GM12878 (cell line): ENCODE measurements at regions not wholly inside any gene's neighbourhood (a gene's known extent, or its start where the extent isn't known, plus 50 kb on each side); places are given as distances from the start of the nearest gene placed in this dataset.

Experiments used
- CBX3 ChIP-seq: fragments of 200-600 bp; sonication (generic); IDR thresholded peaks from 2 replicates; pipeline ENCODE4 v1.6.1; 2016; ENCODE audit warnings: low read depth, borderline replicate concordance
- CTCF ChIP-seq, 3 experiments: IDR thresholded peaks in 2 of 3; conservative IDR thresholded peaks in 1 of 3; 2 replicates each; pipeline ENCODE4 v1.5.1; 2011; ENCODE audit warnings: low read depth in 3 of 3, low read length in 3 of 3, mild to moderate bottlenecking in 3 of 3, control low read depth in 2 of 3, moderate library complexity in 2 of 3, inconsistent platforms in 1 of 3, mixed read lengths in 1 of 3; ENCODE audit not compliant: control insufficient read depth in 2 of 3, insufficient read depth in 1 of 3; ENCODE audit errors: extremely low read depth in 1 of 3
- FOXM1 ChIP-seq: IDR thresholded peaks from 2 replicates; pipeline ENCODE4 v1.6.1; 2012; ENCODE audit warnings: low read depth, mild to moderate bottlenecking, inconsistent platforms, low read length, moderate library complexity
- GABPA ChIP-seq: IDR thresholded peaks from 2 replicates; pipeline ENCODE4 v1.6.1; 2014; ENCODE audit warnings: antibody characterized with exemption, low read depth, mild to moderate bottlenecking, inconsistent platforms
- NR2C2 ChIP-seq: IDR thresholded peaks from 2 replicates; pipeline ENCODE4 v1.6.1; 2011; ENCODE audit warnings: borderline replicate concordance, low read depth; ENCODE audit not compliant: control insufficient read depth, insufficient read length
- POLR2A ChIP-seq: IDR thresholded peaks from 2 replicates; pipeline ENCODE4 v1.6.1; 2011; ENCODE audit warnings: low read depth, mild to moderate bottlenecking, low read length
- TAF1 ChIP-seq: IDR thresholded peaks from 2 replicates; pipeline ENCODE4 v1.6.1; 2011; ENCODE audit warnings: mild to moderate bottlenecking, low read depth, low read length, borderline replicate concordance
- TF ChIP-seq, protein P1 (sequence below): IDR thresholded peaks from 2 replicates; pipeline ENCODE4 v1.6.1; 2012; ENCODE audit warnings: low read depth, low read length, improper control_type of control experiment
- TF ChIP-seq, protein P2 (sequence below): IDR thresholded peaks from 2 replicates; pipeline ENCODE4 v1.6.1; 2012; ENCODE audit warnings: low read depth, low read length, improper control_type of control experiment

- TF ChIP-seq, protein P1, sequence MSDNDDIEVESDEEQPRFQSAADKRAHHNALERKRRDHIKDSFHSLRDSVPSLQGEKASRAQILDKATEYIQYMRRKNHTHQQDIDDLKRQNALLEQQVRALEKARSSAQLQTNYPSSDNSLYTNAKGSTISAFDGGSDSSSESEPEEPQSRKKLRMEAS: no peak
- TF ChIP-seq, protein P2, sequence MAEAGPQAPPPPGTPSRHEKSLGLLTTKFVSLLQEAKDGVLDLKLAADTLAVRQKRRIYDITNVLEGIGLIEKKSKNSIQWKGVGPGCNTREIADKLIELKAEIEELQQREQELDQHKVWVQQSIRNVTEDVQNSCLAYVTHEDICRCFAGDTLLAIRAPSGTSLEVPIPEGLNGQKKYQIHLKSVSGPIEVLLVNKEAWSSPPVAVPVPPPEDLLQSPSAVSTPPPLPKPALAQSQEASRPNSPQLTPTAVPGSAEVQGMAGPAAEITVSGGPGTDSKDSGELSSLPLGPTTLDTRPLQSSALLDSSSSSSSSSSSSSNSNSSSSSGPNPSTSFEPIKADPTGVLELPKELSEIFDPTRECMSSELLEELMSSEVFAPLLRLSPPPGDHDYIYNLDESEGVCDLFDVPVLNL: no peak
- TF ChIP-seq CTCF (IDR thresholded peaks at IDR 0.05 in 2 of 3, conservative IDR thresholded peaks at IDR 0.05 in 1 of 3; ENCODE audit: control insufficient read depth in 2 of 3, extremely low read depth in 1 of 3, insufficient read depth in 1 of 3, low read depth in 3 of 3, low read length in 3 of 3): no peak
- no peak for TF ChIP-seq GABPA
- TF ChIP-seq POLR2A: no peak
- TF ChIP-seq NR2C2: no peak
- no peak for TF ChIP-seq CBX3
- no peak for TF ChIP-seq TAF1
- TF ChIP-seq FOXM1: no peak
These were observed 644.1 kb upstream of the BCHE start for GRCh38 chr3:166481340-166481739.
